ENCODE measurements at regions not wholly inside any gene's neighbourhood (a gene's known extent, or its start where the extent isn't known, plus 50 kb on each side); places are given as distances from the start of the nearest gene placed in this dataset.

DNA sequence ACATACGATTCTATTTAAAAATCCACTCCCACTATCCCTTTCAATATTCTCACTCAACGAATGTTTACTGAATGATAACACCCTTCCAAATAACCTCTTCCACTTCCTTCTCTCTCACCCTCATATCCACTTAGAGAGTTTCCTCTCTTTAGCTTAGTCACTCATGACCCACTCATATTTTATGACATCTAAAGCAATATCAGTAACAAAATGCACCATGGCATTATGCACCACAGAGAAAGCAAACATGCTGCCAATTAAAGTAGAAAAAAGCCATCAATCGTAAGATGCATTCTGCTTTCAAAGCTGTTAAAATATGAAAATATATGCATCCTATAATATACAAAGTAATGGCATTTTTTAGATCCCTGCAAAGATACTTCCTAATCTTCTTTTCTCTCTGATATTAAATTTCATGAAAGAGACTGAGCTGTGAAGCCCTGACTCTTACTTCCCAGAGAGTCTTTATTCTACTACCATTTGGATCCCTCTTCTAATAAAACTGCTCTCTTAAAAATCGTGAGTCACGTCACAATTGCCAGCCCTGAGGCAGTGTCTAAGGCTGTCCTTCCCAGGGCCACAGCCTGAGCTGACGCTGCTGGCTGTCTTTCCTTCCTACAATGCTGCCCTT, 283.0 kb upstream of the KLF6 start:
- H3K4me3 ChIP-seq (ENCODE audit: control insufficient read depth in 2 of 3, extremely low read depth in 1 of 3, insufficient read depth in 2 of 3, low read depth in 1 of 3, low read length in 3 of 3): no peak overlapping the region
- H3K27me3 ChIP-seq (ENCODE audit: control insufficient read depth, extremely low read depth, insufficient read depth, low read length): no peaks in the 10 kb centered on the region
- H3K9me3 ChIP-seq (ENCODE audit: control insufficient read depth, low read depth, low read length): no peaks in the 10 kb centered on the region
- no peak for DNase-seq (ENCODE audit: low read depth, low spot score)
- no peak overlapping the region for H3K4me2 ChIP-seq (ENCODE audit: control insufficient read depth, extremely low read depth, insufficient read depth, low read depth, low read length)
- H3K9me1 ChIP-seq (ENCODE audit: control insufficient read depth, extremely low read depth, insufficient read depth, low read length): no peaks in the 10 kb centered on the region
- H2AFZ ChIP-seq (ENCODE audit: control insufficient read depth, low read length): no peak overlapping the region
- TF ChIP-seq EZH2 (IDR thresholded peaks at IDR 0.05; ENCODE audit: low read length): no peak
- TF ChIP-seq, protein P1, sequence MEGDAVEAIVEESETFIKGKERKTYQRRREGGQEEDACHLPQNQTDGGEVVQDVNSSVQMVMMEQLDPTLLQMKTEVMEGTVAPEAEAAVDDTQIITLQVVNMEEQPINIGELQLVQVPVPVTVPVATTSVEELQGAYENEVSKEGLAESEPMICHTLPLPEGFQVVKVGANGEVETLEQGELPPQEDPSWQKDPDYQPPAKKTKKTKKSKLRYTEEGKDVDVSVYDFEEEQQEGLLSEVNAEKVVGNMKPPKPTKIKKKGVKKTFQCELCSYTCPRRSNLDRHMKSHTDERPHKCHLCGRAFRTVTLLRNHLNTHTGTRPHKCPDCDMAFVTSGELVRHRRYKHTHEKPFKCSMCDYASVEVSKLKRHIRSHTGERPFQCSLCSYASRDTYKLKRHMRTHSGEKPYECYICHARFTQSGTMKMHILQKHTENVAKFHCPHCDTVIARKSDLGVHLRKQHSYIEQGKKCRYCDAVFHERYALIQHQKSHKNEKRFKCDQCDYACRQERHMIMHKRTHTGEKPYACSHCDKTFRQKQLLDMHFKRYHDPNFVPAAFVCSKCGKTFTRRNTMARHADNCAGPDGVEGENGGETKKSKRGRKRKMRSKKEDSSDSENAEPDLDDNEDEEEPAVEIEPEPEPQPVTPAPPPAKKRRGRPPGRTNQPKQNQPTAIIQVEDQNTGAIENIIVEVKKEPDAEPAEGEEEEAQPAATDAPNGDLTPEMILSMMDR (optimal IDR thresholded peaks at IDR 0.05 in 1 of 3, IDR thresholded peaks at IDR 0.05 in 1 of 3, conservative IDR thresholded peaks at IDR 0.05 in 1 of 3; ENCODE audit: extremely low read depth in 1 of 3, insufficient read depth in 2 of 3, low read length in 3 of 3): no peak
- no peaks in the 10 kb centered on the region for H3K36me3 ChIP-seq (ENCODE audit: control insufficient read depth in 2 of 2, extremely low read depth in 1 of 2, insufficient read depth in 2 of 2, low read length in 2 of 2)
- H3K4me1 ChIP-seq (ENCODE audit: control insufficient read depth, extremely low read depth, insufficient read depth, low read length): peaks cover 34% of the 10 kb centered on the region
- peak; percentile 63 for FAIRE-seq
- dilution Hi-C loops (cut with MboI; ENCODE audit: extremely low pct_ligation_motif_present, low sequenced_read_pairs): no loop called here
- no peak overlapping the region for H3K27ac ChIP-seq (ENCODE audit: control insufficient read depth, insufficient read depth, low read length)
- H3K9ac ChIP-seq (ENCODE audit: control insufficient read depth, extremely low read depth, insufficient read depth, low read length): no peak overlapping the region
- no peaks in the 10 kb centered on the region for H3K79me2 ChIP-seq (ENCODE audit: control insufficient read depth, insufficient read depth, low read length)
- no peaks in the 10 kb centered on the region for H4K20me1 ChIP-seq (ENCODE audit: control insufficient read depth, extremely low read depth, insufficient read depth, low read length)

DNA sequence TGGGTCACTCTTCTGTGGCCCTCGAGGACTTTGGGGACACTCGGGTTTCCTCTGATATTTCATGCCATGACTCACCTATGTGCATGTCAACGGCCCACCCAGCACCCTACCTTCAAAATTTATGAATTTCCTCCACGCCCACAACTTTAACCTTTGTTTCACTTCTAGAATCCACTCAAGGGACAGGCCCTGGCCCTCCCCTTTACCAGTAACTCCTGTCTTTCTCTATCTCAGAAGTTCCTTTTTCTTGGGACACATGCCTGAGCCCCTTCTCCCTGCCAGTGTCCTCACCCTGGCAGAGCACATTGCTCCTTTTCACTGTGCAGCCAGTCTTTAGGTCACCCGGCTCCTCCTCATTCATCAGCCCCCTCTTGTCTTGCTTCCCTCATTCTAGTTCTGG, 282.5 kb upstream of the KLF6 start:
- H3K36me3 ChIP-seq (ENCODE audit: control insufficient read depth in 2 of 2, extremely low read depth in 1 of 2, insufficient read depth in 2 of 2, low read length in 2 of 2): no peaks in the 10 kb centered on the region
- no peaks in the 10 kb centered on the region for H3K79me2 ChIP-seq (ENCODE audit: control insufficient read depth, insufficient read depth, low read length)
- no peak overlapping the region for H3K4me3 ChIP-seq (ENCODE audit: control insufficient read depth in 2 of 3, extremely low read depth in 1 of 3, insufficient read depth in 2 of 3, low read depth in 1 of 3, low read length in 3 of 3)
- DNase-seq (ENCODE audit: low read depth, low spot score) (no peak), FAIRE-seq (no peak)
- H3K27me3 ChIP-seq (ENCODE audit: control insufficient read depth, extremely low read depth, insufficient read depth, low read length): no peaks in the 10 kb centered on the region
- dilution Hi-C loops (cut with MboI; ENCODE audit: extremely low pct_ligation_motif_present, low sequenced_read_pairs): no loop called here
- H3K9me1 ChIP-seq (ENCODE audit: control insufficient read depth, extremely low read depth, insufficient read depth, low read length): no peaks in the 10 kb centered on the region
- H3K4me1 ChIP-seq (ENCODE audit: control insufficient read depth, extremely low read depth, insufficient read depth, low read length): peaks cover 30% of the 10 kb centered on the region
- no peak overlapping the region for H3K9ac ChIP-seq (ENCODE audit: control insufficient read depth, extremely low read depth, insufficient read depth, low read length)
- H3K27ac ChIP-seq (ENCODE audit: control insufficient read depth, insufficient read depth, low read length): no peak overlapping the region
- H2AFZ ChIP-seq (ENCODE audit: control insufficient read depth, low read length): no peak overlapping the region
- no peaks in the 10 kb centered on the region for H4K20me1 ChIP-seq (ENCODE audit: control insufficient read depth, extremely low read depth, insufficient read depth, low read length)
- H3K4me2 ChIP-seq (ENCODE audit: control insufficient read depth, extremely low read depth, insufficient read depth, low read depth, low read length): no peak overlapping the region
- H3K9me3 ChIP-seq (ENCODE audit: control insufficient read depth, low read depth, low read length): no peaks in the 10 kb centered on the region
- TF ChIP-seq, protein P1 (optimal IDR thresholded peaks at IDR 0.05 in 1 of 3, IDR thresholded peaks at IDR 0.05 in 1 of 3, conservative IDR thresholded peaks at IDR 0.05 in 1 of 3; ENCODE audit: extremely low read depth in 1 of 3, insufficient read depth in 2 of 3, low read length in 3 of 3): no peak
- no peak for TF ChIP-seq EZH2 (IDR thresholded peaks at IDR 0.05; ENCODE audit: low read length)

Data from keratinocyte (primary cell).